ENCODE measurements at regions not wholly inside any gene's neighbourhood (a gene's known extent, or its start where the extent isn't known, plus 50 kb on each side); places are given as distances from the start of the nearest gene placed in this dataset.

DNA sequence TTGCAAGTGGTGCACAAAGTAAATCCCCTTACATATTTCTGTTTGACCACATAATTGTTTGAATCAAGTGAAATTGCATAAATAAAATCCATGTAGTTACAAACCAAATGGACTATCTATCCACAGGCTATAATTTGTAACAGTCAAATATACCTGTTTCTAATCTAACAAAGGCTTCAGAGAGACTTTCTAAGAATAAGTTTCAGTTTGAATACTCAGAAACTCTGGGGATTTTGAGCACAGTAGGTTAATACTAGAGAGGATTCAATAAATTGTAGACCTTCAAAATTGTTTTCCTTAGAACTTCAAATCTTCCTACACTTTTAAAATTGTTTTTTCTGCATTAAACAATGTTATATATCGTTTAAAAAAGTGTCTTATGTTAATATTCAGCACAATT is 1250.1 kb downstream of the NLGN4X start:
- TF ChIP-seq, protein P1, sequence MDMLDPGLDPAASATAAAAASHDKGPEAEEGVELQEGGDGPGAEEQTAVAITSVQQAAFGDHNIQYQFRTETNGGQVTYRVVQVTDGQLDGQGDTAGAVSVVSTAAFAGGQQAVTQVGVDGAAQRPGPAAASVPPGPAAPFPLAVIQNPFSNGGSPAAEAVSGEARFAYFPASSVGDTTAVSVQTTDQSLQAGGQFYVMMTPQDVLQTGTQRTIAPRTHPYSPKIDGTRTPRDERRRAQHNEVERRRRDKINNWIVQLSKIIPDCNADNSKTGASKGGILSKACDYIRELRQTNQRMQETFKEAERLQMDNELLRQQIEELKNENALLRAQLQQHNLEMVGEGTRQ (IDR thresholded peaks at IDR 0.05), result no peak
- TF ChIP-seq, protein P2, sequence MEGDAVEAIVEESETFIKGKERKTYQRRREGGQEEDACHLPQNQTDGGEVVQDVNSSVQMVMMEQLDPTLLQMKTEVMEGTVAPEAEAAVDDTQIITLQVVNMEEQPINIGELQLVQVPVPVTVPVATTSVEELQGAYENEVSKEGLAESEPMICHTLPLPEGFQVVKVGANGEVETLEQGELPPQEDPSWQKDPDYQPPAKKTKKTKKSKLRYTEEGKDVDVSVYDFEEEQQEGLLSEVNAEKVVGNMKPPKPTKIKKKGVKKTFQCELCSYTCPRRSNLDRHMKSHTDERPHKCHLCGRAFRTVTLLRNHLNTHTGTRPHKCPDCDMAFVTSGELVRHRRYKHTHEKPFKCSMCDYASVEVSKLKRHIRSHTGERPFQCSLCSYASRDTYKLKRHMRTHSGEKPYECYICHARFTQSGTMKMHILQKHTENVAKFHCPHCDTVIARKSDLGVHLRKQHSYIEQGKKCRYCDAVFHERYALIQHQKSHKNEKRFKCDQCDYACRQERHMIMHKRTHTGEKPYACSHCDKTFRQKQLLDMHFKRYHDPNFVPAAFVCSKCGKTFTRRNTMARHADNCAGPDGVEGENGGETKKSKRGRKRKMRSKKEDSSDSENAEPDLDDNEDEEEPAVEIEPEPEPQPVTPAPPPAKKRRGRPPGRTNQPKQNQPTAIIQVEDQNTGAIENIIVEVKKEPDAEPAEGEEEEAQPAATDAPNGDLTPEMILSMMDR (IDR thresholded peaks at IDR 0.05), result no peak
- TF ChIP-seq FOSB (CRISPR knock-in tag; IDR thresholded peaks at IDR 0.05) (no peak), BHLHE40 (IDR thresholded peaks at IDR 0.05; ENCODE audit: low read depth, low read length) (no peak), JUNB (IDR thresholded peaks at IDR 0.05) (no peak), POLR2A (IDR thresholded peaks at IDR 0.05; ENCODE audit: low read length) (no peak), RFX5 (IDR thresholded peaks at IDR 0.05) (no peak), CBX2 (IDR thresholded peaks at IDR 0.05; ENCODE audit: borderline replicate concordance, low read depth) (no peak), KDM5A (IDR thresholded peaks at IDR 0.05) (no peak), PHF8 (IDR thresholded peaks at IDR 0.05; ENCODE audit: borderline replicate concordance, low read depth) (no peak)
- TF ChIP-seq, protein P3, sequence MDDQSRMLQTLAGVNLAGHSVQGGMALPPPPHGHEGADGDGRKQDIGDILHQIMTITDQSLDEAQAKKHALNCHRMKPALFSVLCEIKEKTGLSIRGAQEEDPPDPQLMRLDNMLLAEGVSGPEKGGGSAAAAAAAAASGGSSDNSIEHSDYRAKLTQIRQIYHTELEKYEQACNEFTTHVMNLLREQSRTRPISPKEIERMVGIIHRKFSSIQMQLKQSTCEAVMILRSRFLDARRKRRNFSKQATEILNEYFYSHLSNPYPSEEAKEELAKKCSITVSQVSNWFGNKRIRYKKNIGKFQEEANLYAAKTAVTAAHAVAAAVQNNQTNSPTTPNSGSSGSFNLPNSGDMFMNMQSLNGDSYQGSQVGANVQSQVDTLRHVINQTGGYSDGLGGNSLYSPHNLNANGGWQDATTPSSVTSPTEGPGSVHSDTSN (IDR thresholded peaks at IDR 0.05), result no peak
- TF ChIP-seq, protein P4, sequence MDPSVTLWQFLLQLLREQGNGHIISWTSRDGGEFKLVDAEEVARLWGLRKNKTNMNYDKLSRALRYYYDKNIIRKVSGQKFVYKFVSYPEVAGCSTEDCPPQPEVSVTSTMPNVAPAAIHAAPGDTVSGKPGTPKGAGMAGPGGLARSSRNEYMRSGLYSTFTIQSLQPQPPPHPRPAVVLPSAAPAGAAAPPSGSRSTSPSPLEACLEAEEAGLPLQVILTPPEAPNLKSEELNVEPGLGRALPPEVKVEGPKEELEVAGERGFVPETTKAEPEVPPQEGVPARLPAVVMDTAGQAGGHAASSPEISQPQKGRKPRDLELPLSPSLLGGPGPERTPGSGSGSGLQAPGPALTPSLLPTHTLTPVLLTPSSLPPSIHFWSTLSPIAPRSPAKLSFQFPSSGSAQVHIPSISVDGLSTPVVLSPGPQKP (IDR thresholded peaks at IDR 0.05; ENCODE audit: low read depth, low read length), result no peak
- TF ChIP-seq, protein P5, sequence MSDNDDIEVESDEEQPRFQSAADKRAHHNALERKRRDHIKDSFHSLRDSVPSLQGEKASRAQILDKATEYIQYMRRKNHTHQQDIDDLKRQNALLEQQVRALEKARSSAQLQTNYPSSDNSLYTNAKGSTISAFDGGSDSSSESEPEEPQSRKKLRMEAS (IDR thresholded peaks at IDR 0.05), result no peak

Measured in A549 (cell line).